ENCODE measurements at regions not wholly inside any gene's neighbourhood (a gene's known extent, or its start where the extent isn't known, plus 50 kb on each side); places are given as distances from the start of the nearest gene placed in this dataset.
"Not testable (repeated sequence)": the region's sequence is repeated elsewhere in the genome, so short reads cannot be mapped to it uniquely, and the experiment has no call there.

DNA sequence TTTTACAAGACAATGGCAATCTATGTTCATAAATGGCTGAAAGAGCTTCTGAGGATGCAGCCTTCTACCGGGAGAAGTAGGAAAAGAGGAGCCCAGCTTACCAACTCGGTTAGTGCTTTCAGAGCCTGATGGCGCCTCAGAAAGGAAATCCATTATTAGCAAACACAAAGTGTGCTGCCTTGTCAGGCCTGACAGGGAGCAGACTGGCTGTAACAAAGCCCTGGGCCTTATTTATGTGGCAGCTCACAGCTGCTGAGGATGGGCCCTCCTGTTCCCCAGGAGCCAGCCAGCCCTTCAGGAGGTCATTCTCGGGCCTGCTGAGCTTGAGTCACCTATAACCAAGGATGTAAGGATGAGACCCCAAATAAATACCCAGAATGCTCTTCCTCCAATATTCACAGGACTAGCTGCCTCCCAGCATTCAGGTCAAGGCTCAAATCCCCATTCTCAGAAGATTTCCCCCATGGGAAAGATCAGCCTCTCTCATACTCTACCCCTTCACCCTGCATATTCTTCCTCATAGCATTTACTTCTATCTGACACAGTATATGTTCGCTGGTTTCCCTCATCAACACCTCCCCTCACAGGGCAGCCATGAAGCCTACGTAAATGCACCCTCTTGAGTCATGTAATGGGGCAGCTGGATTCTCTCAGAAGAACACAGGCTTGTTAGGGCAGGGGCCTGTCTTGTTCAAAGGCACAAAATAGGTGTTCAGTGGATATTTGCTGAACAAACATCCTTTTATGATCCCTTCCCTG lies 227.0 kb upstream of the RASGEF1B start:
- DNase-seq = no peak

DNA sequence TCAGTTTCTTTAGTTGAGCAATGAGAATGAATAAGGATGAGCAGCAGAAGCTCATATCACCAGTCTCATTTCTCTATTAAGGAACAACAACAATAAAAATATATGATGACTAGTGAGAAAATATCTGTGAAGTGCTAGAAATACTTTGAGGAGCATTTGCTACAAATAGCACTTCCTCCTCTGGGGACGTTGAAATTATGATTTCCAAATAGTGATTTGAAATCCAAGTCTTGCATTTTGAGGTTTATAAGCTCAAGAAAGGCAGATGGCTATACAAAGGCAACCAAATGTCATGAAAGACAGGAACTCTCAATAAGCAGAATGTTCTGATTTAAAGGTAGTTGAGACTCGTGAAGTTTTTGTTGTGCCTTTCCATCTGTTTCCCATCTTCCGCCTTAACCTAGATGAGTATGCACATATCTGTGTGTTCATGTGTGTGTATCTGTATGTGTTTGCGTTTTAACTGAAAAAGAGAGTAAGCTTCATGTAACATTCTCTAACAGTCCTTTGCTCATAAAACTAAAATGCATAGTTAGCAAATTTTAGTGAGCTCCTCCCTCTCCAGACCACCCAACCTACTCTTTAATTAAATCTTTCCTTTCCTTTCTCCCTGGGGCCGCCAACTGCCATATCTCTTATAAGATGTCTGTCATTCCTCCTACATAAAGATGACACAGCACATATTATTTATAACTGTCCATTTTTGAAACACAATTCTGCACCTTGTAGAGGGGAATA lies 222.6 kb upstream of the RASGEF1B start:
- DNase-seq = no peak

DNA sequence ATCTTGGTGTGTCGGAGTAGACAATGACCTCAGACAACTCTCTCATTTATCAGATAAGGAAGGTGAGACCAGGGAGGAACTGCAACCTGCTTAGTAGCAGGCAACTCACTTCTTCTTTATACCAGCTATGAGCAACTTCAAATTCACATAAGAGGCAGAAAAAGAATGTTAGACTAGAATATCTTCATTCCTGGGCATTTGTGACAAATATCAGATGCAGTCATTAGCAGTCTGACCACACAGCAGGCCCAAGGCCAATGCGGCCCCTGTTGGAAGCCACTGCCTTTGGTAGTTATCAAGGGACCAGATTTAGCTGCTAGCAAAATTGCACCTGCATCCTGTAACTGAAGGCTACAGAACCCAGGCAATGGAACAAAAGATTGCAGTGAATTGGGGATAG lies 219.2 kb upstream of the RASGEF1B start:
- DNase-seq = no peak

DNA sequence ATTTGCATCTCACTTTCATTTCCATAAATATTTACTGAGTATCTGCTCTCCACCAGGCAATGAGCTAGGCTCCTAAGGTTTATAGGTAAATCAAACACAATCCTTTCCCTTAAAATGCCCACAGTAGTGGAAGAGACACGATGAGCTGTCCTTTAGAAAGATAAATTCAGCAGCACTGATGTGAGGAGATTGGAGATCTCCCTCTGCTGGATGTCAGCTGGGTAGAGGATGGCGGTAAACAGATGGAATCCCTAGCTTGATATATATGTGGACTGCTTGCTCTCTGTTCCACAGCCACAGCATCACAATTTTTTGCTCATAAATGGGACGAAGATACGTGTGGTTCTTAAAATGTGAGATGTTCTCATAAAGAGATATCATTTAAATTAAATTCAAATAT lies 216.4 kb upstream of the RASGEF1B start:
- DNase-seq = no peak

DNA sequence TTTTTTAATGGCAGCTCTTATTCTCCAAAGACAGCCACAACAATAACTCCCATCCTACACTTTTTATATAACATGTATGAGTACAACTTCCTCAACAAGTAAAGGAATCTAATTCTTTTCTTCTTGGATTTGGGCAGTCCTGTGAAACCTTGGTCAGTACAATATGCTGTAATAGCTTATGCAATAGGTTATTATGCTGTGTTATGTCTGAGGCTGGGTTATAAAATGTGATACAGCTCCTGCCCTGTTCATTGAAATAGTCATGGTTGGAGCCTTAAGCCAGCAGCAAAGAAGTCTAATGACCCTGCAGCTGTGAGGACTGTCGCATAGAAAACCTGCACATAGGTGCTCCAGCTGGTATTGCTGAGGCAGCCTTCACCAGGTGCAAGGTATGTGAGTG lies 215.8 kb upstream of the RASGEF1B start:
- no peak for DNase-seq

DNA sequence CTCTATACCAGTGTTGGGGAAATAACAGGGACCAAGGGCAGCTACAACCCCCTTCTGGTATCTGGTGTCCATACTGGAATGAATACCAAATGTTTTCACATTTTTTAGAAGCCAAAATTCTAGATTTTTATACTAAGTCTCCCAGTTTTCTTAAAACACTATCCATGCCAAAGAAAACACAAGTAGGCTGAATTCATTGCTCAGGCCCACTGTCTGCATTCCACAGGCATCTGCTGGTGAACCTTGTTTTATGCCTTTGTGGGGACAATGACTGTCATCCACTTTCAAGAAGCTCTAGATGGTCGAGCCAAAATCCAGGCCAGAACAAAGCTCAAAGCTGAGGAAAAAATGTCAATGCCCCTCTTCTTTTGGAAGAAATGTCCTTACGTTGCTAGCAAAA lies 213.4 kb upstream of the RASGEF1B start:
- no peak for DNase-seq

DNA sequence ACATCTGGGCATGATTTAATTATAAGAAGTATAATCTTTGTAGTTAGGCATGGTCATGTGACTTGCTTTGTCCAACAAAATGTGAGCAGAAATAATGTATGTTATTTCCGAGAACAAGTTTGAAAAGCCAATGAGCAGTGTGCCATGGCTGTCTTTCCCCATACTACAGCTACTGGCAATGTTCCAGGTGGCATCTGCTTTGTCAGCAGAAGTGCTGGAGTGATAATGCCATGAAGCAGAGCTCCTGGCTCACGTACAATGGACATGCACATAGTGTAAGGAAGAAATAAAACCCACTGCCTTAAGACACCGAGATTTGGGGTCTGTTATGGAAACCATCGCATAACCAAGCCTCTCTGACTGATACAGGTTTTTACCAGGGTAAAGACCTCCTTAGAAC lies 212.6 kb upstream of the RASGEF1B start:
- DNase-seq = no peak

DNA sequence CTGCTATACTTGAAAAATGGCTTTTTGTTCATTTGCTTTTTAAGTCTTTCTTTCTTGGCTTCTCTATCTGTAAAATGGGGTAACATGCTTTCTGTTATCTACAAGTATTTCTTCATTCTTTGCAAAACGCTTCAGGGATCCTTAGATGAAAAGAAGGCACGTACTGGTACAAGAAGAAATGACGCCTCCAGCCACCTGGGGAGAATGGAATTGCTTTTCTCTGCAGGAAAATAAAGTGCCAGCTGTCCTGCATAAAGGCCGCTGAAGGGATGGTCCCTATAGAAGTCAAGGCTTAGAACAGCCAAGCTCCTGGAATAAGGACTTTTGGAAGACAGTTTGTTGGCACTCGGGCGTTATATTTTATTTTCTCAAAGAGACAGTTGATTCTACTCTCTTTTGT lies 210.8 kb upstream of the RASGEF1B start:
- DNase-seq = no peak

DNA sequence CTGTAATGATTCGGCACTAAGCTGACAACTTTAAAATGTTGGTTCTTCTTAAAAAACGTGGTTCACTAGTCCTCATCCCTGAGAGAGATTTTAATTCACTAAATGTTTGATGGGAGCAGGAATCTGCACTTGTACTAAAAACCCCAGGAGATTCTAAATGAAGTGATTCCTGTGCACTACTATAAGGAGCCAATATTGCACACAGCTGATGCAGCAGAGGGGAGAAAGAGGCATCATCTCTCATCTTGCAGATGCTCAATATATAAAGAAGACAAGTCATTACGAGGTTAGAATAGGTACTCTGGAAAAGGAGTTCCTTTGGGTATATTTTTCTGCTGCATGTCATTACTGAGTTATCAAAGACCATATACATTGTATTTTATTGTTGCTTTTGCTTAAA lies 207.6 kb upstream of the RASGEF1B start:
- DNase-seq = no peak

DNA sequence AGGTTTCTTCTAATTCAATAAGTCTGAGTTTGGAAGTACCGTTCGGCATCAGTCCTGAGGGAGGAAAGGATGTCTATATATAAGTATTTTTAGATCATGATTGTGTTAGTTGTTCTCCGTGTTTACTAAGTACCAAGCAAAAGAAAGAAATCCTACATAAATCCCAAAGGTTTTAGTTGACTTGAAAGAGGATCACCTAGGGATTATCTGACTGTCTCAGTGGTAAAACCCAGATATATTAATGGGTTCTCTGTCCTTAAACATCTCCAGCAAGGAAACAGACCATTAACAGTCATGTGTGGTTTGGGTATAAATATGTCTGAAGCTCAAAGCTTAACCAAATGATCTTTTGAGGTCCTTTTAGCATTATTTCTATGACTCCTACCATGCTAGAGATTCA lies 207.1 kb upstream of the RASGEF1B start:
- no peak for DNase-seq

DNA sequence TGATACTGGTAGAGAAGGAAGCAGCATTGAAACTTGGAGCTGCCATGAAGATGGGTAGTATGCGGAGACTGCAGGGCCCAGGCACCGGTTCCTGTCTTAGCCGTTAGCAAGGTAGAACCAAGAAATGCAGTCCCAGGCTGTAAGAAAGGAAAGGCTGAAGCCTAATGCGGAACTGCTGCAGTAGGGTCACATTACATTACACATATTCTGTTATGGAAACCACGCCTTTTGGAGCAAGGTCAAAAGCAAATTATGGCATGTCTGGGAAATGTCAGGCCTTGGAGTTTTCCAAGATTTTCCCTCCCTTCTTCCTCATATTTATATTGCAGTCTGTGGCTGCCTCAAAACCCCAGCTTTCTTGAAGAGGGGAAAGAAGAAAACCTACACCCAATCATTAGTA lies 204.8 kb upstream of the RASGEF1B start:
- no peak for DNase-seq

DNA sequence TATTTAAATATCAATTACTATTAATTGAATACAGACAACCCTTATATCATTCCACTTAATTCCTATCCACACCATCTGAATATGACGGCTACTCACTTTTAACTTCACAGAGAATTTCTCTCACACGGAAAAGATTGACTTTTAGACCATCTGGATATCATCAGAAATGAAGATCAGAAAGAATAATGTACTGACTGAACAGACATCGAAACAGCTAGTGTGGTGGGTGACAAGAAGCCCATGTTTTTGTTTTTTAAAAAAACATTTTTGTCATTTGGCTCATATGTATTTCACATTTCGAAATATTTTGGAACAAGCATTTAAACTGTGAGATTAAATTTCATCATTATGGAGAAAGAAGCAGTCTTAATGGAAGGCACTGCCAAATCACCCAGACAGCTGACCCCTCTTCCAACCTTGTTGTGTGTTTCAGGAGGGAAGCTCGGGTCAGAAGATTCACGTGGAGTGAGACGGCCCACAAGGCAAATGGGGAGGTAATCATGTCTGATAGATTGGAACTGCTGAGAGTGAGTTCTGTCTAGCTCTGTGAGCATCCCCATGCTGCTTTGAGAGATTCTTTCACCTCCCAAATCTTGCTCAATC lies 204.2 kb upstream of the RASGEF1B start:
- DNase-seq = no peak

DNA sequence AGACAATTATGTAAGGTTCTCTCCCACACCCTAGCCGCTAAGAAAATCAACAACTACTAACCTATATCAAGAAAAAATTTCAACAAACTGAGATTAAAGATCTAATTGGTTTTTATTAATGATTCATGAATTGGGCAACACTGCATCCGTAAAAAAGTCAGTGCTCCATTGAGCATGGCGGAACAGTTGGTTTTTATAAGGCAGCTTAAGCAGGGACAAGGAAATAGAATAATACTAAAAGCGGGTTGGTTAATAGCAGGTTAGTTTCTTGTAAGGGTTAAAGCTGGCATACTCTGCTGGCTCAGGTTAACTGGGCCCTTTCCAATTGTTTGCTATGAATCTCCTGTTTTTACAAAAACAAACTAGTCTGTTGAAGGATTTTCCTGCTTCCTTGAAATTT lies 202.3 kb upstream of the RASGEF1B start:
- no peak for DNase-seq

DNA sequence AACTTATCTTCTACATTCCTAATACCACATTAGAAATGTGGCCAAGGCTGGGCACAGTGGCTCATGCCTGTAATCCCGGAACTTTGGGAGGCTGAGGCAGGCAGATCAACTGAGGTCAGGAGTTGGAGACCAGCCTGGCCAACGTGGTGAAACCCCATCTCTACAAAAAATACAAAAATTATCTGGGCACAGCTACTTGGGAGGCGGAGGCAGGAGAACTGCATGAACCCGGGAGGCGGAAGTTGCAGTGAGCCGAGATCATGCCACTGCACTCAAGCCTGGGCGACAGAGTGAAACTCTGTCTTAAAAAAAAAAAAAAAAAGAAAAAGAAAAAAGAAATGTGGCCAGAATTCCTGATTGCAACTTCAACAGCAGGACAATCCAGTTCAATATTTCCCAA lies 196.6 kb upstream of the RASGEF1B start:
- DNase-seq = not testable (repeated sequence)

DNA sequence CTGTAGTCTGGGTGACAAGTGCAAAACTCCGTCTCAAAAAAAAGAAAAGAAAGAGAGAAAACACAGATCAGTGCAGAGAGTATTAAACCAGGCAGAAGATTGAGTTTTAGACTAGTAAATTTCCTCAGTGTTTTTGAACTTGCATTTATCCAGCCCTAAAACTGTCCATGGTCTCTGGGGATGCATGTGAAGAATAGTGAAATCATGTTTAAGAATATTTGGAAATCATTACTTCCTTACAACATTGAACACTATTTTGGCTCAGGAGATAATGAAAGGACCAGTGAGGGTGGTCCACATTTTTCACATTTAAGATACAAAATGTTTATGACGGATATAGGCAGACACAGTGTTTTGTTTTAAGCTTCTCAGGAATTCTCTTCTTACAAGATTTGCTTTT lies 195.8 kb upstream of the RASGEF1B start:
- DNase-seq = no peak

DNA sequence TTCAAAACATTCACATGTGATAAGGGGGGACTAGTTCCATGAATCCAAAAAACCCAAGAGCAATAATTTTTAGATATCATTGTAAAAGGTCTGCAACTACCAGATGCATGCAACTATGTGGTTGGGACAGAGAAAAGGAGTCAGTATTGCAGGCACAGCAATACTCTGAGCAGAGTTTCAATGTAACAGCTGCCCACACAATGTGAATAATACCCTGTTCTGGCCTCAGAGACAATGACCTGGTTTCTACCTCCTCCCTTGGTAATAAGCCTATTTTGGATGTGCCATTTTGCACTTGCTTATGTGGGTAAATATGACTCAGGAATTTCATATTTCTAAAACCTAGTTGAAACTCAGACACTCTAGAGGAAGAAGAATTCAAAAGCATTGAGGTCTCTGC lies 194.8 kb upstream of the RASGEF1B start:
- no peak for DNase-seq

DNA sequence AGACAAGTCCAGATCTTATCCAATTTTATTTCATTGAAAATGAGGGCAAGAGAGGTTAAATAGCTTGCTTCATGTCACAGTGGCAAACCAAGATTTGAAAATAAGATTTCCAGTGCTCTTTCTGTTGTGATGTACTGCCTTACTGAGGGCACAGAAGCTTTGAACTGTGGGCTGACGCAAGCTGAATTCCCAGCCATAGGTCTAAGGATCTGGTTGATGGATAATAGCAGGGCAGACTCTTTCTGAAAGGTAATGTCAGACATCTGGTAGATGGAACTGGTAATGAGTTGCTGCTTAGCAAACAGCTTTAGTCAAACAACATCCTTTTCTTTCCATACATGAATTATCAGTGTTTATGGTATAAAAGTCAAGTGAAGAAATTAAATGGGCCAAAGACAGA lies 193.9 kb upstream of the RASGEF1B start:
- no peak for DNase-seq

DNA sequence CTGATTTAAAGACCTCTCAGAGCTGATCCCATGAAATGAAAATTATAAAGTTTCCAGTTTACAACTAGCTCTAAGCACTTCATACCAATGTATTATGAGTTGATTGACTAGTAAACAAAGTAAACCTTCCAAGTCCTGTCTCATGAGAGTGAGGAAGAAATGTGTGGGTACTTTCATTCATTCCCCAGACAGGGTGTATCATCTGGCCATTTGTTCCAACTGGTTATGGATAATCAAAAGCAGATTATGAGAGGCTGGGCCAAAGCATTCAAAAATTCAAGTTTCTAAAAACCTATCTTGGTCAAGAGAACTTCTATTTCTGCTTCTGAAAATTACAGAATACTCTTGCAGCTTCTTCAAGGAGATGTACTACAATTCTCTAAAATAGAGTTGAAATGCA lies 193.3 kb upstream of the RASGEF1B start:
- no peak for DNase-seq

DNA sequence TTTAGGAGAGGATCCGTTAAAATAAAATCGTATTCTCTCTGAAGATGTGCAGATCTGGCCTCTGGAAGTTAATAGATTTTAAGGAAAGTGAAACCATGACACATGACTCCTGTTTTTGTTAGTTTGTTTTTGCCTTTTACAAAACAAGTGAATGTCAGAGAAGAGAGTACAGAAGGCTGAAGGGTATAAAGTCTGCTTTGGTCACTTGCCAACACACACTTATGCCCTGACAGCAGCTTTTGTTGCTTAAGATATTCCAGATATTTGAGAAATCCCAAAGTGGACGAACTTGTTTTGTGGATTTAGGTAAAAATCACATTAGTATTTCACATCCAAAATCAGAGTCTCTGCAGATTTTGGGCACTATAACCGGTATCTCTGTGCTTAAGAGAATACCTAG lies 192.4 kb upstream of the RASGEF1B start:
- no peak for DNase-seq

DNA sequence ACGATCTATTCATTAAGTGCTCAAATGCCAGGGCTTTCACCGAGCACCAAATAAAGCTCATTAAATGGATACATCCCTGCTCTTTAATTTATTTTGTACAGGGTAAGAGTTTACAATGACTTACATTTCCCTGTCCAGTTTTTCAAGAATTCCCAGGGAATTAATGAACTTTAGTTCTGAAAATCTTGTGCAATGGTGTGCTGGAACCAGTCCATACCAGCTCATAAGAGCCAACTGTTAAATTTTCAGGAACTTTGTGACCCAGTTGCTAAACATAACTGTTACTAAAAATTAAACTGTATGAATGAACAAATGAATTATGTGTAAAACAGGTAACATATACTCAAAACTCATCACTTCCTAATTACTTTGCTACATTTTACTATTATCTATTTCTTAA lies 191.7 kb upstream of the RASGEF1B start:
- DNase-seq = no peak

DNA sequence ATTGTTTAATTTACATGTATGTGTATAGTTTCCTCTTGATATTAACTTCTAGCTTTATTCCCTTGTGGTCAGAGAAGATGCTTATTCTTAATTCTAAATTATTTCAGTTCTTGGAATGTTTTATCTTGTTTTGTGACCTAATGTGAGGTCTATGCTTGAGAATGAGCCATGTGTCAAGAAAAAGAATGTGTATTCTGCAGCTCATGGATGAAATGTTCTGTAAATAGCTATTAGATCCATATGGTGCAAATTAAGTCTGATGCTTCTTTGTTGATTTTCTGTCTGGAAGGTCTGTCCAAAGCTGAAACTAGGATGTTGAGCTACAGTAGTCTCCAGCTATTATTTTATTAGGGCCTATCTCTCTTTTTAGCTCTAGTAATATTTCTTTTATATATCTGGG lies 187.3 kb upstream of the RASGEF1B start:
- no peak for DNase-seq

DNA sequence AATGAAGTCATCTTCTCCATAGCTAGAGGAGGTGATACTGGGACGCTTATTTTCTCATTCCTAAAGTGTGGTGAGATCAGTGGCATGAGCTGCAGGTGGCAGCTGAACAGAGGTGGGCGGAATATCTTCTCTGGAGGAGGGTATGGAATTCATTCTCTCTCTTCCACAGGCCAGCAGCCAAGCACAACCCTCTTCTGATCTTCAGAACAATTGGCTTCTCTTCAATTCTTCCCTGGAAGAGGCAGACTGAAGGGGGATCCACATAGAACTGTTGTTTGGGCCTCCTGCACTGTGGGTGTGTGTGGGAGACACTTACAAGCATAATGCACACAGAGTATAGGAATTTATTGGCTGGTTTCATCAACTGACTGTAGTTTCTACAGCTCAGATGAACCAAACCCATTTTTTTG lies 180.4 kb upstream of the RASGEF1B start:
- DNase-seq = no peak

DNA sequence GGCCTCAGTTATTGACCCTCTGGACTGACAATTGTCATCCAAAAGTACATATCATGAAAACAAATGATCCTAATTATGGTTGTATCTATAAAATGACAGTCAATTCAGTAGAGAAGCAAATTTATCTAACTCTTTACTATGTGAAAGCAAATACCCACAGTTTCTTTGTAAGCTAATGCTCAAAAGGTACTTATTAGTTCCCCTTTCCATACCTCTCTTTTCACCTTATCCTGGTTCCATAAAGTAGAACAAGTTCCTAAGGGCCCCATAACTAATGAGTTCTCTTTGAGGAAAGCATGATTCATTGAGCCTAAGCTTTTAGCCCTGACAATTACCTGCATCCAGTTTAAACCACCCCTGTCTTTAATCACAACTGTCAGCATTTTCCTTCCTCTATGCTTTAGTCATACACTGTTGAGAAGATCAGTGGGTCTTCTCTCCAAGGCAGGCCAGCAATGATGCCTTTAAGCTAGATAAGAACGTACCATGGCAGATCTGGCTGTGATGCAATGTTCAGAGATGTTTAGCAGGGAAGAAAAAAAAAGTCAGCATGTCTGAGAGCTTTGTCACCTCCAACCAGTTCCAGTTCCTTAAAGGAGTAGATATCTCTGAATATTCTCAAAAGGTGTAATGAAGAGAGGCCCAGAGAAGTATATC lies 179.7 kb upstream of the RASGEF1B start:
- DNase-seq = no peak
